Suprapubic skin (tissue), 3 donors: ENCODE measurements at regions not wholly inside any gene's neighbourhood (a gene's known extent, or its start where the extent isn't known, plus 50 kb on each side); places are given as distances from the start of the nearest gene placed in this dataset.

Experiments
- CTCF ChIP-seq, 2 donors: fragments of 200-600 bp in 1 of 2; fragments of 450-650 bp in 1 of 2; sonication (generic) in 1 of 2; IDR thresholded peaks; one replicate each; pipeline ENCODE4 v1.5.1; 2016 to 2019; ENCODE audit warnings: antibody characterized with exemption in 2 of 2, mild to moderate bottlenecking in 1 of 2, moderate library complexity in 1 of 2
- POLR2AphosphoS5 ChIP-seq, 3 donors: sonication (generic); formaldehyde crosslinking; IDR thresholded peaks; one replicate each; pipeline ENCODE4 v1.6.1; 2017; ENCODE audit warnings: antibody characterized with exemption in 3 of 3

GRCh38 chr10:132479024-132479602 is 58.5 kb upstream of the INPP5A start:
- TF ChIP-seq CTCF (IDR thresholded peaks at IDR 0.05) (no peak), POLR2AphosphoS5 (IDR thresholded peaks at IDR 0.05) (no peak)
